ENCODE measurements at regions not wholly inside any gene's neighbourhood (a gene's known extent, or its start where the extent isn't known, plus 50 kb on each side); places are given as distances from the start of the nearest gene placed in this dataset.
"Not testable (repeated sequence)": the region's sequence is repeated elsewhere in the genome, so short reads cannot be mapped to it uniquely, and the experiment has no call there.

GRCh38 chr10:22079921-22080320 lies 76.4 kb upstream of the DNAJC1 start:
- no CpG with 5 or more reads among the region's 5 CpGs for WGBS, 2 experiments (ENCODE audit: extremely low coverage in 2 of 2, insufficient read length in 1 of 2)
- H3K9me3 ChIP-seq (ENCODE audit: control insufficient read depth, insufficient read depth, low read length); H2AK9ac ChIP-seq (replicated peaks; ENCODE audit: low read depth, low read length, poor library complexity); H4K5ac ChIP-seq (ENCODE audit: low read depth, low read length); H3K79me1 ChIP-seq (ENCODE audit: low read depth in 1 of 2, low read length in 2 of 2); H3K18ac ChIP-seq (ENCODE audit: low read depth, low read length); H4K91ac ChIP-seq (ENCODE audit: insufficient read depth, low read depth, low read length); H4K20me1 ChIP-seq (ENCODE audit: insufficient read depth, low read length); H2BK5ac ChIP-seq (ENCODE audit: low read depth, low read length, poor library complexity, severe bottlenecking); dilution Hi-C loops (cut with HindIII; ENCODE audit: low sequenced_read_pairs, unreplicated experiment); H2AFZ ChIP-seq (replicated peaks; ENCODE audit: low read length, poor library complexity); H3K27me3 ChIP-seq (ENCODE audit: control insufficient read depth, insufficient read depth, low read length); H3K23ac ChIP-seq (ENCODE audit: low read depth, low read length); H3K27ac ChIP-seq (ENCODE audit: insufficient read depth, low read length); H3K36me3 ChIP-seq (ENCODE audit: control insufficient read depth, insufficient read depth, low read length); ATAC-seq (ENCODE audit: low read depth); DNase-seq; H2BK120ac ChIP-seq (ENCODE audit: low read depth, low read length); H3K14ac ChIP-seq (replicated peaks; ENCODE audit: low read depth, low read length); H2BK15ac ChIP-seq (ENCODE audit: low read depth, low read length); H4K8ac ChIP-seq (ENCODE audit: low read depth in 2 of 2, low read length in 2 of 2); H2BK20ac ChIP-seq (ENCODE audit: low read depth, low read length); H3K4me3 ChIP-seq (ENCODE audit: insufficient read depth, low read depth, low read length); in situ Hi-C loops (cut with MboI; ENCODE audit: low sequenced_read_pairs); H3K9me1 ChIP-seq (ENCODE audit: insufficient read depth, low read length); H3K56ac ChIP-seq (ENCODE audit: extremely low read depth, insufficient read depth, low read length); H3K4me1 ChIP-seq (ENCODE audit: control insufficient read depth, insufficient read depth, low read length); H2AK5ac ChIP-seq (ENCODE audit: low read depth, low read length); H3K4ac ChIP-seq (ENCODE audit: low read depth, low read length); H3K4me2 ChIP-seq (ENCODE audit: low read depth, low read length); H3K9ac ChIP-seq (ENCODE audit: low read depth, low read length); intact Hi-C loops (cut with micrococcal nuclease); BruUV-seq (replicated peaks); POLR2A ChIA-PET (ENCODE audit: unreplicated experiment): not testable (repeated sequence)
- CTCF ChIA-PET, result interaction anchor here (0.6 kb wide), 1 partner anchor 643 kb away, joined by 5 read pairs; no protein-coding TSS in a partner anchor

Measured in IMR-90 (cell line).